Astrocyte of the spinal cord (primary cell): ENCODE measurements at regions not wholly inside any gene's neighbourhood (a gene's known extent, or its start where the extent isn't known, plus 50 kb on each side); places are given as distances from the start of the nearest gene placed in this dataset.

Experiments used
- DNase-seq: peaks from one replicate; pipeline ENCODE4 v3.0.0; 2011; ENCODE audit warnings: low read depth, low spot score
- H3K4me3 ChIP-seq: 2 replicates; pipeline ENCODE4 v1.5.1; 2011; ENCODE audit warnings: low read depth, mild to moderate bottlenecking, low read length, moderate library complexity
- CTCF ChIP-seq: IDR thresholded peaks from 2 replicates; pipeline ENCODE4 v1.5.1; 2012; ENCODE audit warnings: low read depth, mild to moderate bottlenecking, low read length, inconsistent platforms
- in situ Hi-C: cut with HindIII; loops from 2 replicates; pipeline ENCODE4 v1.10.0; 2017; ENCODE audit warnings: low sequenced_read_pairs

DNA sequence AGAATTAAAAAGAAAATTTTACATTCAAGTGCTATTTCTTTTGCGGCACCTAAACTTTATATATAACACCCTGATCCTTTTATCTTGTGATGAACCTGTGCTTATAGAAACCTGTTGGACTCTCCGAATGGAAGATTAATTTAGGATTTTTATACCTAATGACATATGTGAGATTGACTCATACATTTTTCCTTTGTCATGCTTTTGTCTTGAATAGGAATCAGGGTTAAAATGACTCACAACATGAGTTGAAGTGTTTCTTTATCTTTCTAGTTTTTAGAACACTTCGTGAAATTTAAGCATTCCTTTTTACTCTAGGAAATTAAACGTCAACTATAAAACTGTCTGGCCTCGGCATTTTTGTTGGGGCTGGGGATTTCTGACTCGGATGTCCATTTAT is 378.9 kb downstream of the PCDH20 start:
- H3K4me3 ChIP-seq = no peak overlapping the region
- in situ Hi-C loops = no loop called here
- no peak for TF ChIP-seq CTCF
- DNase-seq = peak; percentile 37

- no peak for DNase-seq
- in situ Hi-C loops = no loop called here
- no peak for TF ChIP-seq CTCF
- no peak overlapping the region for H3K4me3 ChIP-seq
Measured at GRCh38 chr13:61030445-61030844, 385.2 kb downstream of the PCDH20 start.

GRCh38 chr13:61029064-61029463 is 386.6 kb downstream of the PCDH20 start:
- no peak overlapping the region for H3K4me3 ChIP-seq
- DNase-seq = no peak
- no peak for TF ChIP-seq CTCF
- in situ Hi-C loops = no loop called here

DNA sequence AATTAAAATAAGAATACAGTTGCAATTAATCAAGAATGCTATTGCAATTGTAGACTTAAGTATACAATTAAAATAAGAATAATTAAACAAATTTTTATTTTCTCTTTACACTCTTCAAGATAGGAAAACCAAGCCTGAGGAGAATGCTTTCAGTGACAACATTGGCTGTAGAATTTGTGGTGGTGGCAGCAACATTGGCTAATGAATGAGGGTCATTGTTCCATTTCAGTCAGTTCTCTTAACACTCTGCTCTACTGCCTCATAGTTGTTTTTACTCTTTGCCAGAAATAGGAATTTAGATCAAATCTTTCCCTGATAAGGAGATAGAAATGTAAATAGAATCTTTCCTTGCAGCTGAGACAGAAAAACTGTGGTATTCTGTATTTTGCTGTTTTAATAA is 391.6 kb downstream of the PCDH20 start:
- in situ Hi-C loops = no loop called here
- no peak for TF ChIP-seq CTCF
- no peak overlapping the region for H3K4me3 ChIP-seq
- no peak for DNase-seq

DNA sequence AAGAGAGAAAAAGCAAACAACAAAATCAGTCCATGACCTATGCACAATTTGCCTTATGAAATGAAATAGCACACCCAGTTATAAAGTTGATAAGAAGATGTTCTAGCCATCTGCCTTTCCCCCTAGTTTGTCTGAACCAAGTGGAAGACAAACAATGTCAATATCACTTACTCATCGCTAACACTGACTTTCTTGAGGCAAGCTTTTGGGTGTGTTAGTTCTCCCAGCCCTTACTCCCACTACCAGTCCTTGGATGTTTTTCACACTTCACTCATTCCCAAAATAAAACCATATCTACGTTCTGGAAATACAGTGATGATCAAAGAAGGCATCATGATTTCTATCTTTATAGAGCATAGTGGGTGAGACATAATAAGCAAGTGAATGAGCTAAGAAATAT is 393.8 kb downstream of the PCDH20 start:
- no peak overlapping the region for H3K4me3 ChIP-seq
- in situ Hi-C loops = no loop called here
- TF ChIP-seq CTCF = no peak
- no peak for DNase-seq

DNA sequence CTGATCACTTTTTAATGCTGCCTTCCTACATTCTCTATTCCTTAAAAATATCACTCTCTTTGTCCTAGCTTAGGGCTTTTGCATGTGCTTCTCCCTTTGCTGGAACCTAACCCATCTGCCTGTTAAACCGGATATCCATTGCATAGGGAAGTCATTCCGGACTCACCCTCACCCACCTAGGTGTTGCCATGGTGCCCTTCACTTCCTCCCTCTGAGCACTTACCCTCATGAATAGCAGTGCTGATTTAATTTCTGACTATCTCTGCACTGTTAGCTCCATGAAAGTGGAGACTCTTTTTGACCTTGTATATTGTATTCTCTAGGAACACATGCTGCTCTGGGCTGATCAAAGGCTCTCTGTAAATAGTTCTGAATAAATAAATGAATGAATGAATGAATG is 401.9 kb downstream of the PCDH20 start:
- H3K4me3 ChIP-seq = no peak overlapping the region
- no peak for TF ChIP-seq CTCF
- no peak for DNase-seq
- in situ Hi-C loops = no loop called here

GRCh38 chr13:61010358-61010757 is 405.3 kb downstream of the PCDH20 start:
- no peak for TF ChIP-seq CTCF
- DNase-seq = no peak
- H3K4me3 ChIP-seq = no peak overlapping the region
- in situ Hi-C loops = no loop called here
